Astrocyte of the cerebellum (primary cell): ENCODE measurements at regions not wholly inside any gene's neighbourhood (a gene's known extent, or its start where the extent isn't known, plus 50 kb on each side); places are given as distances from the start of the nearest gene placed in this dataset.

Experiments
- DNase-seq: peaks from one replicate; pipeline ENCODE4 v3.0.0-alpha.2; 2011; ENCODE audit warnings: low read depth
- H3K4me3 ChIP-seq: 2 replicates; pipeline ENCODE4 v1.5.1; 2011; ENCODE audit warnings: mild to moderate bottlenecking, low read depth, low read length, moderate library complexity
- CTCF ChIP-seq: IDR thresholded peaks from 2 replicates; pipeline ENCODE4 v1.5.1; 2012; ENCODE audit warnings: low read length, low read depth, moderate library complexity, mild to moderate bottlenecking; ENCODE audit errors: missing control alignments
- in situ Hi-C: cut with HindIII; loops from 2 replicates; pipeline ENCODE4 v1.10.0; 2017; ENCODE audit warnings: low sequenced_read_pairs

DNA sequence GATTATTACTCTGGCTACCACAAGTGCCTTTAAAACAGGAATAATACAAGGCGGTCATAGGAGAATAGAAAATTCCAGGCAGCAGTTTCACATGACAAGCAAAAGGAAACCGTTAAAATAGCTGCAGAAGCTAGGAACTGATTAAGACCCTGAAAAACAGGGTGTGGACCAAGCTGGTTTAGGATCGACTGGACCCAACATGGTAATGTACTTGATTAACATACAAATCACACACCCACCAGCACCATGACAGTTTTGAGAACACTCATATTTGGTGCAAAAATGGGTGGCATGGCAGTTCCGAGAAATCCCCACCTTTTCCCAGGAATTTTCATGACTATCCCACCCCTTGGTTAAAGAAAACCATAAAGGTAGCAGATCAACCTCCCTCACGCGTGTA lies 51.9 kb upstream of the TMEM163 start:
- in situ Hi-C loops, result no loop called here
- no peak for TF ChIP-seq CTCF

GRCh38 chr2:134771313-134771801 lies 52.6 kb upstream of the TMEM163 start:
- no peak for DNase-seq
- no peak for TF ChIP-seq CTCF
- in situ Hi-C loops, result no loop called here

More for the DNA sequence above, 51.9 kb upstream of the TMEM163 start:
- H3K4me3 ChIP-seq, result no peak overlapping the region
- DNase-seq, result no peak

GRCh38 chr2:134772493-134773169 lies 53.8 kb upstream of the TMEM163 start:
- DNase-seq, result no peak
- TF ChIP-seq CTCF, result no peak
- in situ Hi-C loops, result no loop called here
- H3K4me3 ChIP-seq, result no peak overlapping the region

More at GRCh38 chr2:134771313-134771801, 52.6 kb upstream of the TMEM163 start:
- H3K4me3 ChIP-seq, result no peak overlapping the region

GRCh38 chr2:134773335-134773734 lies 54.5 kb upstream of the TMEM163 start:
- in situ Hi-C loops, result no loop called here
- no peak for TF ChIP-seq CTCF
- no peak for DNase-seq
- no peak overlapping the region for H3K4me3 ChIP-seq

- H3K4me3 ChIP-seq, result no peak overlapping the region
- TF ChIP-seq CTCF, result no peak
- no peak for DNase-seq
- in situ Hi-C loops, result no loop called here
These were observed 55.3 kb upstream of the TMEM163 start for GRCh38 chr2:134773759-134774742.

DNA sequence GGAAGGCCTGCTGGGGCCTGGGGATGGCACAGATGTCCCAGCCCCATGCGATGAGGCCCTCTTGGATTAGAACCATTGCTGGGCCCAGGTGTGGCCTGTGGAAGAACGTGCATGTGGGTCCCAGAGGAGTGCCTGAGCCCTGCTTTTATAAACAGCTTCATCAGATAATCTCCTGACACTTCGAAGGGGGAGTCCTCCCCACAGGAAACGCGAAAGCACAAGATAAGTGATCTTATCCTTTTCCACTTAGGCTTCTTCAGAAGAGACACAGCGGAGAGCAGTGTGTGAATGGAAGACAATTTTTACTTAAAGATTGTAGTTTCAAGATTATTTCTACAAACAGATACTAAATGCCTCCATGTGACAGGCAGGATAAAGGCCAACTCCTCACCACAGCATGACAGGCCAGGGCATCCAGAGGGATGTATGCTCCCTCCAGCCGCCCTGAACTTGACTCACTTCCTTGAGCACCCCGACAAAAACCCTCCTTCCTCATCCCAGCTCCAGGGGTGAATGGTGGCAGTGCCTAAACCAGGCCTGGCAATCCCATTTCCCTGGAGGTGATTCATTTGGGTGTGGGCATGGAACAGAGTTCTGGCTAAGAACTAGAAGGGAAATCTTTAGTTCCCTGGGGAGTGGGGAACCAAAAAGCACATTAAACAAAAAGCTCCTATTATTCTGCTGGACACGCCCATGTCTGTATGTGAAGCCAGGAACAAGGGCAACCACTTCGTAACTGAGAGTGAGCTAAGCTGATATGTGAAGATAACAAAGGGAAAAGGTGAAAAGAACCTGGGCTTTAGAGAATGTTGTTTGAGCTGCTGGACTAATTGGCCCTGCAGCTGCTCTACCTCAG lies 56.2 kb upstream of the TMEM163 start:
- no peak for DNase-seq
- TF ChIP-seq CTCF, result no peak
- in situ Hi-C loops, result no loop called here
- no peak overlapping the region for H3K4me3 ChIP-seq
